ENCODE measurements at regions not wholly inside any gene's neighbourhood (a gene's known extent, or its start where the extent isn't known, plus 50 kb on each side); places are given as distances from the start of the nearest gene placed in this dataset.

DNA sequence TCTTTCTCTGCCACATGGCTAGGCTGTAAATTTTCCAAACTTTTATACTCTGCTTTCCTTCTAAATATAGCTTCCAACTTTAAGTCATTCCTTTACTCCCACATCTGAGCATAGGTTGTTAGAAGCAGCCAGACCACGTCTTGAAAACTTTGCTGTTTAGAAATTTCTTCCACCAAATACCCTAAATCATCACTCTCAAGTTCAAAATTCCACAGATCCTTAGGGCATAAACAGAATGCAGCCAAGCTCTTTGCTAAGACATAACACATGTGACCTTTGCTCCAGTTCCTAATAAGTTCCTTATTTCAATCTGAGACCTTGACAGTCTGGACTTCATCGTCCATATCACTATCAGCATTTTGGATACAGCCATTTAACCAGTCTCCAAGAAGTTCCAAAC lies 749.9 kb downstream of the METTL15 start:
- Mint-ChIP-seq H3K9me3 (peaks cover 8% of the 10 kb centered on the region), H3K27ac (no peak overlapping the region), H3K4me1 (no peaks in the 10 kb centered on the region), H3K27me3 (no peaks in the 10 kb centered on the region), H3K4me3 (no peak overlapping the region), H3K36me3 (no peaks in the 10 kb centered on the region)
- no peak for ATAC-seq

DNA sequence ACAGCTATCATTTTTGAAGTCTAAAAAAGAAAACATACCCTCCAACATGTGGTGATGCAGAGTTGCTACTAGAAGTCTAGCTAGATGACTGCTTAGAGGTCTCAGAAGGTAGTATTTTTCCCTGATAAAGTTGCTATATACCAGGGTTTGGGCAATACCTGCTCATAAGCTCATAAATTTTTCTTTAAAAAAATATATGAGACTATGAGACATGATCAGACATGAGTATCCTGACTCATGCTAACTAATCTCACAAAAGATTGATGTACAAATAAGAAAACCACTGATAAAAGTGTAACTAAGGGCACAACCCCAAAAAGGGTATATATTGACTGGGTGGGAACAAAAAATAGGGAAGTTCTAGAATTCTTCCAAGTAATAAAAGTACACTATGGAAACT lies 740.9 kb downstream of the METTL15 start:
- H3K36me3 Mint-ChIP-seq, result no peaks in the 10 kb centered on the region
- no peak overlapping the region for H3K4me3 Mint-ChIP-seq
- H3K27me3 Mint-ChIP-seq, result no peaks in the 10 kb centered on the region
- peaks cover 12% of the 10 kb centered on the region for H3K9me3 Mint-ChIP-seq
- ATAC-seq, result no peak
- no peak overlapping the region for H3K27ac Mint-ChIP-seq
- H3K4me1 Mint-ChIP-seq, result no peaks in the 10 kb centered on the region

DNA sequence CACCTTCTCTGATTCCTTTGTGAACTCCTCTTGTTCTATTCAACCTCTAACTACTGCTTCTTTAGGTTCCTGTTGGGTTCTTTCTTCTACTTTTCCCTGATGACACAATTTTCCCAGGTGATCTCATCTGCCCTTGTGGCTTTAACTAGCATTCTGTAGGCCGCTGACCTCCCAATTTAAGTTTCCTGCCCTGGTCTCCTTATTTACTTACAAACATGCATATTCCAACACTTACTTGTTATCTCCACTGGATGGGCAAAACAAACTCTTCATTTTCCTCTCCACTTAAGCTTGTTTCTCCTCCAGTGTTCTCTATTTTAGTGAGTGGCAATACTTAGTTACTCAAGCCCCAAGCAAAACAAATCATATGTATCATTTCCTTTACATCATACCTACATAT lies 734.5 kb downstream of the METTL15 start:
- Mint-ChIP-seq H3K27ac (no peak overlapping the region), H3K4me1 (no peaks in the 10 kb centered on the region), H3K36me3 (no peaks in the 10 kb centered on the region), H3K9me3 (peaks cover 2% of the 10 kb centered on the region), H3K4me3 (no peak overlapping the region), H3K27me3 (no peaks in the 10 kb centered on the region)
- ATAC-seq, result no peak

- Mint-ChIP-seq H3K9me3 (no peaks in the 10 kb centered on the region), H3K27ac (no peak overlapping the region), H3K27me3 (no peaks in the 10 kb centered on the region), H3K36me3 (no peaks in the 10 kb centered on the region), H3K4me1 (no peaks in the 10 kb centered on the region), H3K4me3 (no peak overlapping the region)
- ATAC-seq, result no peak
These were observed 730.6 kb downstream of the METTL15 start for GRCh38 chr11:28838741-28839140.

DNA sequence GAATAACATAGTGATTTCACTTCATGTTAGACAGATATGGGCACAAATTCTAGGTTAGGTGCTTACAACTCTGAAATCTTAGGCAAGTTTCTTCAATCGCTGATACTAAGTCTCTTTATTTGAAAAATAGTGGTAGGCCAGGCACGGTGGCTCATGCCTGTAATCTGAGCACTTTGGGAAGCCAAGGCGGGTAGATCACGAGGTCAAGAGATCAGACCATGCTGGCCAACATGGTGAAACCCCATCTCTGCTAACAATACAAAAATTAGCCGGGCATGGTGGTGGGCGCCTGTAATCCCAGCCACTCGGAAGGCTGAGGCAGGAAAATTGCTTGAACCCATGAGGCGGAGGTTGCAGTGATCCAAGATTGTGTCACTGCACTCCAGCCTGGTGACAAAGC lies 729.4 kb downstream of the METTL15 start:
- ATAC-seq, result no peak
- no peaks in the 10 kb centered on the region for H3K36me3 Mint-ChIP-seq
- H3K27ac Mint-ChIP-seq, result no peak overlapping the region
- no peaks in the 10 kb centered on the region for H3K27me3 Mint-ChIP-seq
- no peaks in the 10 kb centered on the region for H3K4me1 Mint-ChIP-seq
- H3K4me3 Mint-ChIP-seq, result no peak overlapping the region
- H3K9me3 Mint-ChIP-seq, result no peaks in the 10 kb centered on the region

DNA sequence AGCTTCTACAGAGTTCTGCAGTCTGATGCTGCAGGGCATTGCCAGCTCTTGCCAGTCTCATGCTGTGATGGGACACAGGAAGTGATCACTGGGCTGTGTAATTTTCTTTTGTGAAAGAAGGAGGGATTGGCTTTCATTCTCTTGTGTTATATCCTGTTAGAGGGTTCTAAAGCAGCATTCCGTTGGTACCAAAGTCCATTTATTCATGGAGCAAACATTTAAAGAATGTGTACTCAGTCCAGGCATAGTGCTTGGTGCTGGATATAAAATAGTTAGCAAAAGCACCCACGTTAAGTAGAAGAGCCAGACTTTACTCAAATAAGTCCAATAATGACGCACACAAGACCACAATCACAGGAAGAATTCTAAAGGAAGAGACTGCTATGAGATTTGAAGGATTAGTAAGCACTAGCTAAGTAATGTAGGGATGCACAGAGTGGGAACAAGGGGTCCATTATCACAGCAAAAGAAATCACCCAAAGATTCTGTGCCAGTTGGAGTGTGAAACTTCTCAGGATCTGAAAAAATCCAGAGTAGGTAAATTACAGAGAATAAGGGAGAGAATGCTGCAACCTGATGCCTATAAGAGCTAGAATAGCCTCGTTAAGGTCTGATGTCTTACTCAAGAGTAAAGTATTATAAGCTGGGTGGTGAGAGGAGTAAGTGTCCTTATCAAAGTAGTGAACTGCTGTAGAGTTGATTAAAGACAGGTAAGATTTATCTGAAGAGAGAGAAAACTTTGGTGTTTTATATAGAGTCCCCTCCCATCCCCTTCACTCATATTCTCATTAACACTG lies 728.3 kb downstream of the METTL15 start:
- Mint-ChIP-seq H3K27ac (no peak overlapping the region), H3K27me3 (no peaks in the 10 kb centered on the region), H3K4me3 (no peak overlapping the region), H3K36me3 (no peaks in the 10 kb centered on the region), H3K4me1 (no peaks in the 10 kb centered on the region), H3K9me3 (no peaks in the 10 kb centered on the region)
- ATAC-seq, result no peak

- no peaks in the 10 kb centered on the region for H3K9me3 Mint-ChIP-seq
- H3K27me3 Mint-ChIP-seq, result no peaks in the 10 kb centered on the region
- no peaks in the 10 kb centered on the region for H3K4me1 Mint-ChIP-seq
- no peak overlapping the region for H3K4me3 Mint-ChIP-seq
- no peak for ATAC-seq
- no peaks in the 10 kb centered on the region for H3K36me3 Mint-ChIP-seq
- H3K27ac Mint-ChIP-seq, result no peak overlapping the region
These were observed 727.6 kb downstream of the METTL15 start for GRCh38 chr11:28835790-28836189.

GRCh38 chr11:28835317-28835716 lies 727.1 kb downstream of the METTL15 start:
- H3K4me3 Mint-ChIP-seq, result no peak overlapping the region
- H3K27me3 Mint-ChIP-seq, result no peaks in the 10 kb centered on the region

DNA sequence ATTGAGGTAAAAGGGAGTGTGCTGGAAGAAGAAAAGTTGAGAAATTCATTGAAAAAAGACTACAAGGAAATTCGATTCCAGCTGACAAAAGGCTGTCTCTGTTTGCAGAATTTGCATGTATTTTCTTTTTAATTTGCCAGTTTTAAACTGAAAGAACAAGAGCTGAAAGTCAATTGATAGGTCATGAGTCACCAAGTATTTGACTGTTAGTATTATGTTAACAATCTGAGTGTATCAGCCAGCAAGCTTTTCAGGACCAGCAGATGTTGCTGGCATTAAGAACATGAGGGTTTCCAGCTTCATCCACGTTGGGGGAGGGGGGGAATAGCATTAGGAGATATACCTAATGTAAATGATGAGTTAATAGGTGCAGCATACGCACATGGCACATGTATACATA lies 726.7 kb downstream of the METTL15 start:
- Mint-ChIP-seq H3K4me1 (no peaks in the 10 kb centered on the region), H3K4me3 (no peak overlapping the region), H3K27ac (no peak overlapping the region), H3K9me3 (no peaks in the 10 kb centered on the region), H3K27me3 (no peaks in the 10 kb centered on the region), H3K36me3 (no peaks in the 10 kb centered on the region)
- no peak for ATAC-seq

More at GRCh38 chr11:28835317-28835716, 727.1 kb downstream of the METTL15 start:
- Mint-ChIP-seq H3K27ac (no peak overlapping the region), H3K4me1 (no peaks in the 10 kb centered on the region), H3K36me3 (no peaks in the 10 kb centered on the region), H3K9me3 (no peaks in the 10 kb centered on the region)
- ATAC-seq, result no peak

DNA sequence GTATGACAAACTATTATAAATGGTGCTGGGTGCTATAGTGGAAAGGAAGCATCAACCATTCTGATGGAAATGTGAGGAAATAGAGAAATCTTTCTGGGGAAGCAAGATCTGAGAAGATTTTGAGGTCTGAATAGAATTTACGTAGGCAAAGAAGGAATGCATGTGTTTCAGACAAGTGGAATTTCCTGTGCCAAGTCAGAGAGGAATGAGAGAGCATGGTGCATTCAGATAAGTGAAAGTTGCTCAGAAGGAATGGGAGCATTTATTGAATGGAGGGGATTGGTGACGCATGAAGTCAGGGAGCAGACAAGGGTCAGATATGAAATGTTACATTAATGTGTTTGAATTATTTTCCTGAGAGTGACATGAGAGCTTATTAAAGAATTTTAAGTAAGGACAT lies 725.5 kb downstream of the METTL15 start:
- no peak overlapping the region for H3K4me3 Mint-ChIP-seq
- H3K27ac Mint-ChIP-seq, result no peak overlapping the region
- H3K4me1 Mint-ChIP-seq, result no peaks in the 10 kb centered on the region
- no peaks in the 10 kb centered on the region for H3K9me3 Mint-ChIP-seq
- ATAC-seq, result no peak
- no peaks in the 10 kb centered on the region for H3K27me3 Mint-ChIP-seq
- no peaks in the 10 kb centered on the region for H3K36me3 Mint-ChIP-seq

DNA sequence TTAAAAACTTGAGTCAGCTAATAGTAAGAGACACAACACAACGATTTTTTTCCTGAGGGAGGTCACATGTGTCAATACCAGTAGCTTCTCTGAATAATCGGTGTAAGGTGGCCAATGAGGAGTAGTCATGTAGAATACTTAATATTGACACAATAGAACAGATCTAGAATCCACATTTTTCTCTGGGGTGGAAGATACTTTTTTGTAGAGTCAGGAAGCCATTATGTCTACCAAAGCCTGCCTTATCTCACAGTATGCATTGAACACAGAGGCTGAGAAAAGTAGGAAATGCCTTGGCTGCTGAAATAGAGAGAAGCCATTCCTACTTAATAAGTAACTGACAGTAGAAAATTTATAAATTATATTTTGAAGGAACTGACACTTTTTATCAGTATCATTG lies 725.0 kb downstream of the METTL15 start:
- Mint-ChIP-seq H3K36me3 (no peaks in the 10 kb centered on the region), H3K9me3 (no peaks in the 10 kb centered on the region), H3K4me1 (no peaks in the 10 kb centered on the region), H3K27ac (no peak overlapping the region), H3K27me3 (no peaks in the 10 kb centered on the region), H3K4me3 (no peak overlapping the region)
- no peak for ATAC-seq

DNA sequence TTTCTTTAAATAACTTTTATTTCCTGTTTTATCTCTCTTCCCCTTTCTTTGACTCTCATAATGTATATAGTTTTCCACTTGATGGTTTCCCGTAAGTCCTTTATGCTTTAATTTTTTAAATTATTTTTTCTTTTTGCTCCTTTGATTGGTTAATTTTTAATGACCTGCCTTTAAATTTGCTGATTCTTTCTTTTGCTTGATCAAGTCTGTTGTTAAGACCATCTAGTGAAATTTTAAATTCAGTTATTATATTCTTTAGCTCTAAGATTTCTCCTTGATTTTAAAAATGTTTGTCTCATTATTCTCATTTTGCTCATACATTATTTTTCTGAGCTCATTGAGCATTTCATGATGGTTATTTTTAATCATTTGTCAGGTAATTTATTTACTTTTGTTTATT lies 718.6 kb downstream of the METTL15 start:
- Mint-ChIP-seq H3K4me1 (no peaks in the 10 kb centered on the region), H3K36me3 (no peaks in the 10 kb centered on the region), H3K27ac (no peak overlapping the region), H3K4me3 (no peak overlapping the region), H3K9me3 (peaks cover 14% of the 10 kb centered on the region), H3K27me3 (no peaks in the 10 kb centered on the region)
- ATAC-seq, result no peak

DNA sequence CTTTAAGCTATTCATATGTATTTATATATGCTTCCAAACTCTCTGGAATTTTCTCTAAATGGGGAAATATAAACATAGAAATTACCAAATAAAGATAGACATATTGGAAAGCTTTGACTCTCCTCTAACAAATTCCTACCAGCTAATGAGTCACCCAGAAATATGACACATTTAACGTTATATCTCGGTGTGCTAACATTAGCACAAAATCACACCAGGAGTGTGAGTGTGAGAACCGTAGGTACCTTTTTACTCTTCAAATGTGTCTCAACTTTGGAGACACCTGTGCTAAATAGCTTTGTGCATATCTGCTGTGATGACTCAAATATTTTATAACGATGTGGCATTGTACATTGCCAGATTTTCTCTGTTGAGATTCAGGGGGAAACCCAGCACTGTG lies 714.4 kb downstream of the METTL15 start:
- no peak overlapping the region for H3K27ac Mint-ChIP-seq
- no peaks in the 10 kb centered on the region for H3K4me1 Mint-ChIP-seq
- no peaks in the 10 kb centered on the region for H3K36me3 Mint-ChIP-seq
- no peak for ATAC-seq
- H3K27me3 Mint-ChIP-seq, result no peaks in the 10 kb centered on the region
- H3K4me3 Mint-ChIP-seq, result no peak overlapping the region
- peaks cover 16% of the 10 kb centered on the region for H3K9me3 Mint-ChIP-seq

DNA sequence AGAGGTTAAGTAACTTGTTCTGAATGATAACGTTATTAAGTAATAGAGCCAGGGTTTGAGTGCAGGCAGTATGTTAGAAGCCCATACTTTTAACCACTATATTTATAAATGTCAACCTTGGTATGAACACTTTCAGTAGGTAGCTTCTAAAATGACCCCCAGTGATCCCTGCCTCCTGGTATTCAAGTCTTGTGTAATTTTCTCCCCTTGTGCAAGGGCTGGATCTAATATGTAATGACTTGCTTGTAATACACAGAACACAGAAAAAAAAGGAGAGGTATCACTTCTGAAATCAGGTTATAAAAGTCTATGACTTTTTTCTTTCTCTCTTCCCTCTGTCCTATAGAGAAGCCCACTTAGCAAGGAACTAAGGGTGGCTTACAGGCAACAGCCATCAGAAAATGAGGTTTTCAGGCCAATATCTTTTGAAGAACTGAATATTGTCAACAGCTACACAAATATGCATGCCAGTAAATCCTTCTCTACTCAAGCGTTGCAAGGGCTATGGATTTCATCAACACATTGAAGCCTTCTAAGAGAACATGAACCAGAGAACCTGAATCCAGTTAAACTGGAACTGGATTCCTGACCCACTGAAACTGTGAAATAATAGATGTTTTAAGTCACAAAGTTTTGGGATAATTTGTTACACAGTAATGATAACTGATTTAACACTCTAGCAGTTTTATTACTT lies 712.3 kb downstream of the METTL15 start:
- ATAC-seq, result no peak
- Mint-ChIP-seq H3K36me3 (no peaks in the 10 kb centered on the region), H3K27me3 (no peaks in the 10 kb centered on the region)

DNA sequence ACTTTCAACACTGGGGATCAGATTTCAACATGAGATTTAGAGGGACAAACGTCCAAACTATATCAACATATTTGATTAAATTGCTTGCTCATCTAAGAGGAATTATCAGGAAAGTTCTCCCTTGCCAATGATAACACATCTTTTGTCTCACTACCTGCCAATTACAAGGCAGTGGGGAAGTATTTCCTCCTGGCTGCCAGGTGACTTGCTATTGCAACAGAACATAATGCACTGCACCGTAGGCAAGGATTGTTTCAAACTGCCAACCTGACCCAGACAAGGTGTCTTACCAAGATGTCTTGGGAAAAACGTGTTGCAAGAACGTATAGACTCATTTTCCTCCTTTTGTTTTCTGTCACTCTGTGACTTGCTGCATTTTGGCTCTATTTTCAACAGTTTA lies 711.6 kb downstream of the METTL15 start:
- Mint-ChIP-seq H3K36me3 (no peaks in the 10 kb centered on the region), H3K9me3 (peaks cover 10% of the 10 kb centered on the region), H3K27ac (no peak overlapping the region), H3K27me3 (no peaks in the 10 kb centered on the region), H3K4me1 (no peaks in the 10 kb centered on the region), H3K4me3 (no peak overlapping the region)
- ATAC-seq, result no peak

More for the DNA sequence above, 712.3 kb downstream of the METTL15 start:
- H3K4me1 Mint-ChIP-seq, result no peaks in the 10 kb centered on the region
- no peak overlapping the region for H3K4me3 Mint-ChIP-seq
- H3K9me3 Mint-ChIP-seq, result peaks cover 7% of the 10 kb centered on the region
- no peak overlapping the region for H3K27ac Mint-ChIP-seq

GRCh38 chr11:28815110-28815509 lies 706.9 kb downstream of the METTL15 start:
- no peaks in the 10 kb centered on the region for H3K36me3 Mint-ChIP-seq
- H3K4me1 Mint-ChIP-seq, result no peaks in the 10 kb centered on the region
- no peak for ATAC-seq
- H3K9me3 Mint-ChIP-seq, result peaks cover 5% of the 10 kb centered on the region
- H3K4me3 Mint-ChIP-seq, result no peak overlapping the region
- H3K27ac Mint-ChIP-seq, result no peak overlapping the region
- no peaks in the 10 kb centered on the region for H3K27me3 Mint-ChIP-seq
